Neutrophil (primary cell): ENCODE measurements at regions not wholly inside any gene's neighbourhood (a gene's known extent, or its start where the extent isn't known, plus 50 kb on each side); places are given as distances from the start of the nearest gene placed in this dataset.

Experiments used
- H3K27ac ChIP-seq: fragments of 200-600 bp; sonication (generic); 2 replicates; pipeline ENCODE4 v1.5.1; 2016; ENCODE audit warnings: mild to moderate bottlenecking, moderate library complexity
- H3K27me3 ChIP-seq: fragments of 200-600 bp; sonication (generic); 2 replicates; pipeline ENCODE4 v1.6.0; 2016; ENCODE audit warnings: mild to moderate bottlenecking
- H3K36me3 ChIP-seq: fragments of 200-600 bp; sonication (generic); 2 replicates; pipeline ENCODE4 v1.5.1; 2017
- H3K4me1 ChIP-seq, 2 experiments: fragments of 200-600 bp in 1 of 2; sonication (generic) in 1 of 2; 1 replicate in 1 of 2; 2 replicates in 1 of 2; pipeline versions ENCODE4 v1.5.1 to v1.6.1; 2013 to 2016; ENCODE audit warnings: low read depth in 1 of 2, low read length in 1 of 2, mild to moderate bottlenecking in 1 of 2, moderate library complexity in 1 of 2; ENCODE audit not compliant: control insufficient read depth in 1 of 2, insufficient read depth in 1 of 2
- H3K4me3 ChIP-seq, 2 experiments: fragments of 200-600 bp in 1 of 2; sonication (generic) in 1 of 2; 1 replicate in 1 of 2; 2 replicates in 1 of 2; pipeline ENCODE4 v1.5.1; 2013 to 2016; ENCODE audit warnings: low read depth in 1 of 2, low read length in 1 of 2, mild to moderate bottlenecking in 1 of 2, moderate library complexity in 1 of 2
- H3K9me3 ChIP-seq: fragments of 200-600 bp; sonication (generic); 2 replicates; pipeline ENCODE4 v1.5.1; 2016
- TF ChIP-seq, protein P1 (sequence below): fragments of 200-600 bp; sonication (generic); IDR thresholded peaks from 2 replicates; pipeline ENCODE4 v1.5.1; 2016; ENCODE audit warnings: antibody characterized with exemption

DNA sequence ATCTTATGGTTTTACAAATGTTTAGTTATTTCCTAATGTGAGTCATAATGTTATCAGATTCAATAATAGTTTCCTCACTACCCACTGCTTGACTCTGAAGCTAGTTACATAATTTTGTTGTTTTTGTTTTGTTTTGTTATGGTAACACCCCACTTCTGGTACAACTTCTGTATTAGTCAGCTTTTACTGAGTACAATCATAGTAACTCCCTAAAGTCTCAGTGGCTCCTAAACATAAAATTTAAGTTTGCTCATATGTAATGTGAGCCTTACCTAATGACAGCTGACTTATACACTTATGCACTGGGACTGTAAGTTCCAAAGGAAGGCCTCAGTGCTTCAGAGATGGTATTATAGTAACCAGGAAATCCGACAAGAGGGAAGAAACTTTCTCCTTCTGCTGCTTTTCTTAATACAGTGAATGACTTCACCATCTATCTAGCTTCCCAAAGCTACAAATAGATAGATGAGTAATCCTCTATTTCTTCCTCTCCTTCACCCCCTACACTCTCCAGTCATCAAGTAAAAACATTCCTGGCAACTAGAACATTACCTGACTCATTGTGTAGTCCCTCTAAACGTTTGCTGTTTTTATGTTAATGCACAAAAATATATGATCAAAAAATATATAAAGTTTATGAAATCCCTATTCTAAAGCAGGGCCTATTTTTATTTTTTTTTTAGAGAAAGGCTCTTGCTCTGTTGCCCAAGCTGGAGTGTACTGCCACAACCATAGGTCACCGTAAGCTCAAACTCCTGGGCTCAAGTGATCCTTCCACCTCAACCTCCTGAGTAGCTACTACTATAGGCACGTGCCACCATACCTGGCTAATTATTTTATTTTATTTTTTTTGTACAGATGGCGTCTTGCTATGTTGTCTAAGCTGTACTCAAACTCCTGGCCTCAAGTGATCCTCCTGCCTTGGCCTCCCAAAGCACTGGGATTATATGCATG, 563.0 kb downstream of the SOX6 start:
- H3K4me3 ChIP-seq, result no peak overlapping the region
- H3K27me3 ChIP-seq, result no peaks in the 10 kb centered on the region
- H3K36me3 ChIP-seq, result no peaks in the 10 kb centered on the region
- H3K4me1 ChIP-seq, result no peaks in the 10 kb centered on the region
- H3K9me3 ChIP-seq, result no peaks in the 10 kb centered on the region
- H3K27ac ChIP-seq, result no peak overlapping the region
- TF ChIP-seq, protein P1, sequence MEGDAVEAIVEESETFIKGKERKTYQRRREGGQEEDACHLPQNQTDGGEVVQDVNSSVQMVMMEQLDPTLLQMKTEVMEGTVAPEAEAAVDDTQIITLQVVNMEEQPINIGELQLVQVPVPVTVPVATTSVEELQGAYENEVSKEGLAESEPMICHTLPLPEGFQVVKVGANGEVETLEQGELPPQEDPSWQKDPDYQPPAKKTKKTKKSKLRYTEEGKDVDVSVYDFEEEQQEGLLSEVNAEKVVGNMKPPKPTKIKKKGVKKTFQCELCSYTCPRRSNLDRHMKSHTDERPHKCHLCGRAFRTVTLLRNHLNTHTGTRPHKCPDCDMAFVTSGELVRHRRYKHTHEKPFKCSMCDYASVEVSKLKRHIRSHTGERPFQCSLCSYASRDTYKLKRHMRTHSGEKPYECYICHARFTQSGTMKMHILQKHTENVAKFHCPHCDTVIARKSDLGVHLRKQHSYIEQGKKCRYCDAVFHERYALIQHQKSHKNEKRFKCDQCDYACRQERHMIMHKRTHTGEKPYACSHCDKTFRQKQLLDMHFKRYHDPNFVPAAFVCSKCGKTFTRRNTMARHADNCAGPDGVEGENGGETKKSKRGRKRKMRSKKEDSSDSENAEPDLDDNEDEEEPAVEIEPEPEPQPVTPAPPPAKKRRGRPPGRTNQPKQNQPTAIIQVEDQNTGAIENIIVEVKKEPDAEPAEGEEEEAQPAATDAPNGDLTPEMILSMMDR, result no peak

DNA sequence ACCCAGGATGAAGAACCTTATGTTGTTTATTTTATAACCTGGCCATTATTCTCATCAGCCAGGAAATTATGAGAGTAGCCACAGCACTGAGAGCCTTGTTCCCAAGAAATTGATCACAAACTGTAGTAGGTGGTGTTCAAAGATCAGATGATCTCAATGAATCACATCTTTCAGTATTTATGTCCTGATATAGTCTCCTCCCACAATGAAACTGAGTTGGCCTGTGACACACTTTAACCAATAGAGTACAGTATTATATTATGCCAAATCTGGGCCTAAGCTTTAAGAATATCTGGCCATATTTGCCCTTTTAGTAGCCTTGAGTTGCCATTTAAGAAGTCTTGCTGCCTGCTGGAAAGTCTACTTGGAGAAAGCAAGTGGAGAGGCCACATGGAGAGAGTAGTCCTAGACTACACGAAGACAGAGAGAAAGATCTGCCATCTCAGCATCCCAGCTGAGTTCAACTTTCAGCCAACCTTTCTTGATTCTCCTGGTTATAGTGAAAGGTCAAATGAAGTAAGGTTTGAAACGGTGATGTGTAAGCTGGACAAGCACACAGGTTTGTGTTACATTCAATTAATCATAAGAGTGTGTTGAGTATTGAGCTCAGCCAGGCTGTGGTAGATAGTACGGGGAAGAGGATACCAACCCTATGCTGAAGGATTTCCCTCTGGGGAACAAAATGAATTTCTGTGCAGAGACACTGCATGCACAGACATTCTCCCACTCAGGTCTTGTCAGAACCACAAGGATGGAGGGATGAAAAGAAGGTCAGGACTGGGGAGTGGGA, 561.8 kb downstream of the SOX6 start:
- Histone ChIP-seq H3K27me3 (no peaks in the 10 kb centered on the region), H3K4me1 (peaks cover 0 to 1% of the 10 kb centered on the region in 2 experiments), H3K27ac (no peak overlapping the region), H3K4me3 (no peak overlapping the region), H3K36me3 (no peaks in the 10 kb centered on the region), H3K9me3 (no peaks in the 10 kb centered on the region)
- TF ChIP-seq, protein P1, result no peak

DNA sequence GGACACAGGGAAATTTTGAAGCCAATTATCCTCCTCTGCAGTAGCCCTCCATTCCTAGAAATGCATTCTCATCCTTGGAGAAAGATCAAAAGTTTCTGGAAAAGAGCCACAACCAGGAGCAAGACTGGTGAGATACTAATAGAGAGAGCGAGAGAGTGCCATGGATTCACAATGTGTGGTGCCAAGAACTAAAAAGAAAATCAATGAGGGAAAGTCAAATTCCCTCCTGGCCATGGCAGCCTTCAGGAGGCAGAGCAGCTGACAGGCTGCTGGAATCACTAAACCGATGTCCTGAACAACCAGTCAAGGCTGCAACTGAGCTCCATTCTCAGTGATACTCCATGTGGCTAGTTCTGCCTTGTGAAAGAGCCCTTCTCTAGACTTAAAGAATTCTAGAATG, 561.0 kb downstream of the SOX6 start:
- H3K27ac ChIP-seq, result no peak overlapping the region
- TF ChIP-seq, protein P1, result no peak
- no peaks in the 10 kb centered on the region for H3K27me3 ChIP-seq
- H3K4me1 ChIP-seq, result peaks cover 6 to 10% of the 10 kb centered on the region in 2 experiments
- no peaks in the 10 kb centered on the region for H3K36me3 ChIP-seq
- no peaks in the 10 kb centered on the region for H3K9me3 ChIP-seq
- H3K4me3 ChIP-seq, result no peak overlapping the region

DNA sequence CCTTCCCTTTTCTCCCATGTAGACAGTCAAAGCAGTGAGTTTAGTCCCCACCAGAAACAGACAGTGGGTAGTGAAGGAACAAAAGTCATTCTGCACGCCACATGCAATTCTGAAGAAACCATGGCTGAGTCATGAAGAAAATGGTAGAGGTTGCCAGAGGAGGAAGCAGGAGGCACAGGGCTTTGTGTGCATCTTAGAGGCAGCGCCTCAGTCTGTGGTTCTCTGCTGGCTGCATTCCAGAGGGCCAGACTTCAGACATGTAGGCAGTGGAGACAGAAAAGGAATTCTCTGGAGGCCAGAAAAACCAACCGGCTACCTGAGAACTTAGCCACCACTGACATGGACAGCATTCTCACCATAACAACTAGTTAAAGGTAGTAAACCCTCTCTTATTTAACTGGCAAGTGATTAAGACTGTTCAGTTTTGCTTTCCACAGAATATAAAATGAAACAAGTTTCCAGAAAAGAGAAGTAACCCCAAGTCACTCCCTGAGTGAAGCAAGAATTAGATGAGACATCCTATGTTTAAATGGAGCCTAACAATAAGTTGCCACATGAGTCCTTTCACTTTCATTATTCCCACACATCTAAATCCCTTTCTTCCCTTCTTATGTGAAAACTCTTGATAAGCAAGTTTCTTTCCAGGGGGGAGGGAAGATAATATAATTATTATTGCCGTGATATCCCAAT, 556.1 kb downstream of the SOX6 start:
- peak overlapping the region; percentile 79 for H3K27ac ChIP-seq
- H3K4me1 ChIP-seq, result peaks cover 10 to 14% of the 10 kb centered on the region in 2 experiments
- H3K27me3 ChIP-seq, result no peaks in the 10 kb centered on the region
- H3K4me3 ChIP-seq, result no peak overlapping the region
- no peaks in the 10 kb centered on the region for H3K9me3 ChIP-seq
- no peaks in the 10 kb centered on the region for H3K36me3 ChIP-seq
- TF ChIP-seq, protein P1, result no peak

DNA sequence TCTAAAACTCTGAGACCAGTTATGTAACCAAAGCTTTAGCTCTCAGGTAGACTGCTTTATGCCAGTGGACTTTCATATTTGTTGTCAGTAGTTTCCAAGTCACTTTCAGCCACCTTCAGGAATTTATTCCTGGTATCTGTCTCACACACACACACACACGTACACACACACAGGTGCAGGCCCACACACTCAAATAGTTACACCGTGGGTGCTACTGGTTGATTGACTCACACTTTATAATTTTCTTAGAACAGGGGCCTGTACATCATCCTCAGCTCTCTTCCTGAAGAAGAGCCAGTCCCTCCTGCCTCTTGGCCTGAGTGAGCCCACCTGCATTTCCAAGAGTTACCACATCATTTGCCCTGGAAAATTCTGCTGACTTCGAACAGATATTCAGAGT, 555.2 kb downstream of the SOX6 start:
- no peaks in the 10 kb centered on the region for H3K9me3 ChIP-seq
- H3K27ac ChIP-seq, result no peak overlapping the region
- H3K4me1 ChIP-seq, result peaks cover 10 to 14% of the 10 kb centered on the region in 2 experiments
- no peaks in the 10 kb centered on the region for H3K27me3 ChIP-seq
- H3K4me3 ChIP-seq, result no peak overlapping the region
- TF ChIP-seq, protein P1, result no peak
- no peaks in the 10 kb centered on the region for H3K36me3 ChIP-seq
